K562 (cell line): ENCODE measurements at regions not wholly inside any gene's neighbourhood (a gene's known extent, or its start where the extent isn't known, plus 50 kb on each side); places are given as distances from the start of the nearest gene placed in this dataset.

Source experiments
- ATAC-seq: fragments of 200-7000 bp; cut with Tn5 transposase; 3 replicates; pipeline ENCODE4 v1.9.1; 2020; ENCODE audit warnings: moderate library complexity
- BruUV-seq: library from RNA; stranded (reverse); fragments of 400-500 nt; replicated peaks from 2 replicates; lab custom pipeline; 2021; lab: Mats Ljungman, UMichigan
- CTCF ChIA-PET: fragments of 300-600 bp; formaldehyde crosslinking; extraction: SDS; loops from one replicate; lab custom pipeline; 2021; ENCODE audit warnings: low intra/inter-chr PET ratio; lab: Yijun Ruan, JAX
- POLR2A ChIA-PET: fragments of 300-600, 350-650 bp; sonication (Branson Sonifier 250); formaldehyde crosslinking; extraction: SDS; loops from one replicate; lab custom pipeline; 2021; ENCODE audit warnings: antibody characterized with exemption, inconsistent platforms; lab: Yijun Ruan, JAX
- DNase-seq, 4 experiments: peaks; one replicate each; pipeline versions ENCODE4 v3.0.0 to v3.0.0-alpha.2; 2011 to 2018; ENCODE audit warnings: low spot score in 3 of 4, mixed read lengths in 3 of 4; ENCODE audit errors: extremely low read depth in 1 of 4
- FAIRE-seq: peaks from 2 replicates; lab custom pipeline; 2011; peaks lifted over from hg19 to GRCh38; lab: Jason Lieb, UNC
- H2AFZ ChIP-seq: 2 replicates; pipeline ENCODE4 v1.6.0; 2011; ENCODE audit warnings: low read depth, low read length, control low read depth, inconsistent platforms
- H3K27ac ChIP-seq: fragments of 200-600 bp; 3 replicates; pipeline ENCODE4 v1.8.0; 2011; ENCODE audit warnings: low read depth, mild to moderate bottlenecking, control low read depth, inconsistent platforms, low read length, moderate library complexity, mixed read lengths; ENCODE audit errors: extremely low read depth
- H3K27me3 ChIP-seq, 2 experiments: fragments of 300-600 bp in 1 of 2; 2 replicates in 1 of 2; 3 replicates in 1 of 2; pipeline versions ENCODE4 v1.6.0 to v1.8.0; 2011; ENCODE audit warnings: inconsistent platforms in 2 of 2, low read length in 2 of 2, mild to moderate bottlenecking in 1 of 2, mixed read lengths in 1 of 2, moderate library complexity in 1 of 2; ENCODE audit not compliant: control insufficient read depth in 2 of 2, insufficient read depth in 2 of 2
- H3K36me3 ChIP-seq: fragments of 300-600 bp; 3 replicates; pipeline ENCODE4 v1.8.0; 2011; ENCODE audit warnings: mild to moderate bottlenecking, low read length, inconsistent platforms; ENCODE audit not compliant: control insufficient read depth, insufficient read depth
- H3K4me1 ChIP-seq, 2 experiments: fragments of 200-600 bp in 1 of 2; replicated peaks in 1 of 2; 2 replicates in 1 of 2; 3 replicates in 1 of 2; pipeline versions ENCODE4 v1.5.1 to v1.8.0; 2011; ENCODE audit warnings: inconsistent platforms in 2 of 2, low read length in 2 of 2, mild to moderate bottlenecking in 1 of 2, mixed read lengths in 1 of 2, moderate library complexity in 1 of 2; ENCODE audit not compliant: control insufficient read depth in 2 of 2, insufficient read depth in 2 of 2
- H3K4me2 ChIP-seq: 2 replicates; pipeline ENCODE4 v1.6.1; 2011; ENCODE audit warnings: low read length, control low read depth, inconsistent platforms, mixed read lengths; ENCODE audit not compliant: insufficient read depth
- H3K4me3 ChIP-seq: fragments of 200-600 bp; sonication (generic), shearing (Covaris generic); 2 replicates; pipeline ENCODE4 v1.5.1; 2016; ENCODE audit warnings: control low read depth, inconsistent platforms
- H3K79me2 ChIP-seq: fragments of 200-600 bp; 3 replicates; pipeline ENCODE4 v1.8.0; 2011; ENCODE audit warnings: low read length, inconsistent platforms; ENCODE audit not compliant: control insufficient read depth, insufficient read depth
- H3K9ac ChIP-seq, 2 experiments: 2 replicates each; pipeline versions ENCODE4 v1.6.0 to v1.6.1; 2011; ENCODE audit warnings: low read depth in 2 of 2, low read length in 2 of 2, control low read depth in 1 of 2, inconsistent platforms in 1 of 2, mild to moderate bottlenecking in 1 of 2, mixed read lengths in 1 of 2; ENCODE audit not compliant: insufficient read depth in 1 of 2
- H3K9me1 ChIP-seq: one replicate; pipeline ENCODE4 v1.6.0; 2011; ENCODE audit warnings: inconsistent platforms, mild to moderate bottlenecking, low read length, moderate library complexity; ENCODE audit not compliant: control insufficient read depth, insufficient read depth
- H3K9me3 ChIP-seq: replicated peaks from 2 replicates; pipeline ENCODE4 v1.5.1; 2011; ENCODE audit warnings: low read depth, low read length, inconsistent platforms; ENCODE audit not compliant: control insufficient read depth, insufficient read depth
- H4K20me1 ChIP-seq: replicated peaks from 2 replicates; pipeline ENCODE4 v1.6.1; 2011; ENCODE audit warnings: low read length, inconsistent platforms, mixed read lengths; ENCODE audit not compliant: control insufficient read depth, insufficient read depth
- ARHGAP35 ChIP-seq: fragments of 450-650 bp; IDR thresholded peaks from 2 replicates; pipeline ENCODE4 v1.6.1; 2018; ENCODE audit not compliant: partially characterized antibody
- ELF2 ChIP-seq: fragments of 250-450 bp; sonication (Bioruptor Pico); IDR thresholded peaks from 2 replicates; pipeline ENCODE4 v1.5.0; 2021; ENCODE audit warnings: mild to moderate bottlenecking
- EP300 ChIP-seq: IDR thresholded peaks from 2 replicates; pipeline ENCODE4 v1.6.1; 2012; ENCODE audit warnings: low read length, improper control_type of control experiment
- GABPB2 ChIP-seq: fragments of 250-450 bp; sonication (Bioruptor Pico); conservative IDR thresholded peaks from 2 replicates; pipeline ENCODE4 v1.5.1; 2021; ENCODE audit warnings: mild to moderate bottlenecking
- HDAC1 ChIP-seq, 2 experiments: fragments of 450-650 bp; IDR thresholded peaks; 2 replicates each; pipeline ENCODE4 v1.6.1; 2016 to 2017; ENCODE audit warnings: inconsistent platforms in 1 of 2, mild to moderate bottlenecking in 1 of 2, moderate library complexity in 1 of 2
- HDAC6 ChIP-seq: IDR thresholded peaks from 2 replicates; pipeline ENCODE4 v1.6.1; 2012; ENCODE audit warnings: low read depth, mild to moderate bottlenecking, control low read depth, inconsistent platforms, low read length, moderate library complexity
- KLF10 ChIP-seq: fragments of 250-450 bp; sonication (Bioruptor Pico); IDR thresholded peaks from 2 replicates; pipeline ENCODE4 v1.6.1; 2021; ENCODE audit warnings: matching md5 sums
- KLF13 ChIP-seq: fragments of 450-650 bp; IDR thresholded peaks from 2 replicates; pipeline ENCODE4 v1.6.1; 2016; ENCODE audit warnings: missing genetic modification characterization, low read depth, mild to moderate bottlenecking, missing compliant biosample characterization, moderate library complexity, borderline replicate concordance
- MAFG ChIP-seq: fragments of 450-650 bp; conservative IDR thresholded peaks from 2 replicates; pipeline ENCODE4 v1.6.1; 2016; ENCODE audit warnings: missing genetic modification characterization, missing compliant biosample characterization
- NR3C1 ChIP-seq: sonication (generic); formaldehyde crosslinking; IDR thresholded peaks from 2 replicates; pipeline ENCODE4 v1.8.1; 2022; ENCODE audit warnings: missing genetic modification reagents
- PRMT5 ChIP-seq: sonication (generic); formaldehyde crosslinking; IDR thresholded peaks from 2 replicates; pipeline ENCODE4 v1.5.0; 2020; ENCODE audit warnings: missing genetic modification reagents
- RBFOX2 ChIP-seq: fragments of 200-400 bp; formaldehyde crosslinking; IDR thresholded peaks from 2 replicates; pipeline ENCODE4 v1.6.1; 2017; ENCODE audit warnings: low read depth, mild to moderate bottlenecking, low read length, moderate library complexity
- SMAD1 ChIP-seq: fragments of 150-350 bp; IDR thresholded peaks from 2 replicates; pipeline ENCODE4 v1.6.1; 2014; ENCODE audit warnings: low read length, low read depth; ENCODE audit not compliant: partially characterized antibody
- SUPT5H ChIP-seq: fragments of 450-650 bp; IDR thresholded peaks from 2 replicates; pipeline ENCODE4 v1.6.1; 2016
- ZNF311 ChIP-seq: fragments of 250-450 bp; sonication (Bioruptor Pico); IDR thresholded peaks from 2 replicates; pipeline ENCODE4 v1.4.0; 2020; ENCODE audit warnings: mild to moderate bottlenecking, moderate library complexity
- ZNF436 ChIP-seq: fragments of 250-450, 450-650 bp; sonication (Bioruptor Pico); formaldehyde crosslinking; IDR thresholded peaks from 2 replicates; pipeline ENCODE4 v1.7.0; 2020; ENCODE audit warnings: mild to moderate bottlenecking
- ZZZ3 ChIP-seq: fragments of 450-650 bp; IDR thresholded peaks from 2 replicates; pipeline ENCODE4 v1.6.1; 2016; ENCODE audit warnings: antibody characterized with exemption, mild to moderate bottlenecking, moderate library complexity
- WGBS: fragments of 100-300 bp; shearing (Covaris generic); methylation state at CpG from one replicate; pipeline ENCODE4 v1.1.6; 2016; ENCODE audit warnings: low coverage, mixed read lengths; ENCODE audit not compliant: insufficient coverage; ENCODE audit errors: missing lambda C conversion rate; 5-methylcytosine and 5-hydroxymethylcytosine counted together
- in situ Hi-C: fragments of 300-500 bp; cut with MboI; formaldehyde crosslinking; loops from 4 replicates; pipeline ENCODE4 v1.15.0; 2018; ENCODE audit warnings: inconsistent platforms, mixed read lengths
- intact Hi-C: fragments of 100-400 bp; cut with micrococcal nuclease; formaldehyde crosslinking; loops from 2 replicates; pipeline ENCODE4 v1.14.2; 2022
- TF ChIP-seq, protein P1 (sequence below): fragments of 250-450 bp; sonication (Bioruptor Pico); IDR thresholded peaks from 2 replicates; pipeline ENCODE4 v1.5.0; 2021; ENCODE audit warnings: mild to moderate bottlenecking, borderline replicate concordance
- TF ChIP-seq, protein P2 (sequence below): fragments of 250-450 bp; sonication (Bioruptor Pico); IDR thresholded peaks from 2 replicates; pipeline ENCODE4 v1.9.0; 2021; ENCODE audit warnings: mild to moderate bottlenecking, inconsistent platforms

DNA sequence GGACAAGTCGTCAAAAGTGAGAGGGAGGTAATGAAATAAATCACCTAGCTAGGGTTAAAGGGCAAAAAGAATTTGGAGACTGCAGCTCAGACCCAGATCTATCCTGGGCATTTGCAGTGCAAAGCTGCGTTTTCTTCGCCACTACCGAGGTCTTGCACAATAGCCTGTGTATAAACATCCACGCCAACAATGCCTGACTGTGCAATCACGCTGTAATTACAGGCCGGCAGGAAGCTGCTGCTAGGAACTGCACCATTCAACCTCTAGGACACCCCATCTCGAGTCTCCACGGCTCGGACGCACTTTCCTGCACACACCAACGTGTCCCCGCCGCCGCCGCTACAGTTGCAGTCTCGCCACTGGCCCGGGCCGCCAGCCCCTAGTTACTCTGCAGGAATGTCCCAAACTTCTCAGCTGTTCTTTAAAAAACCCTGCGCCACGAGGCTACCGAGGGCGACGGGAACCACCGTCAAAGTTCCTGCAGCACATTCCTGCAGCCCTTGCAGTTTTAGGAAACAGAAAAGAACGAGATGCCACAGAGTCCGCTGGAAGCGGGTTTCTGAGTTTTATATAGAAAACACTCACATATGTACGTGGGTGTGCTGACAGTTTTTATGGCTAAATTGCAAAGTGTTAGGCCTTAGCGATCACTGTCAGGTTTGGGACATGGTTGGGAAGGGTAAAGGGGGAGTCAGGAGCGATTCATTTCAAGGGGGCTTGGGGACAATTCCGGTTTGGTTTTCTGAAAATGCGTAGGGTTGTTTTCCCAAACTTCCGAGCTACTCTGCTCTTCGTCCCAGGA, 65.6 kb upstream of the PTGR2 start:
- peaks cover 43 to 49% of the 10 kb centered on the region in 2 experiments for H3K4me1 ChIP-seq
- peaks cover 66% of the 10 kb centered on the region for H3K79me2 ChIP-seq
- POLR2A ChIA-PET: interaction anchor here (0.6 to 6.5 kb wide), 17 partner anchors 9 to 824 kb away, joined by 3 to 41 read pairs (median 6); partner anchors contain the start of gene PTGR2
- TSS peak; percentile 68 for BruUV-seq
- H3K9ac ChIP-seq: peak overlapping the region; percentile 92 to 94
- peak; percentile 85 for ATAC-seq
- CTCF ChIA-PET: no interaction called here
- peak overlapping the region; percentile 70 for H3K4me3 ChIP-seq
- in situ Hi-C loops: no loop called here
- H2AFZ ChIP-seq: peak overlapping the region; percentile 84
- FAIRE-seq: peak; percentile 85
- intact Hi-C loops: loop anchor here (2.0 to 5.0 kb wide), 4 partner anchors 25 to 57 kb away; a partner anchor contains a TSS
- peak; percentile 46 to 77 (median 50) for DNase-seq
- H3K4me2 ChIP-seq: peak overlapping the region; percentile 90
- 1% methylated on average over 35 of the region's 35 CpGs for WGBS
- peak overlapping the region; percentile 97 for H3K27ac ChIP-seq
- H3K27me3 ChIP-seq: no peaks in the 10 kb centered on the region
- no peaks in the 10 kb centered on the region; the same call in 1 of the 2 replicates for H4K20me1 ChIP-seq
- H3K9me1 ChIP-seq: no peaks in the 10 kb centered on the region
- no peaks in the 10 kb centered on the region for H3K9me3 ChIP-seq
- peaks cover 4% of the 10 kb centered on the region; the same call in 1 of the 3 replicates for H3K36me3 ChIP-seq
- TF ChIP-seq ZNF311 (no peak), GABPB2 (no peak), KLF13 (no peak), HDAC1 (IDR thresholded peaks at IDR 0.05) (peak in 1 of 2 experiments; percentile 45; a peak in 1 of 4 replicates), HDAC6 (no peak), NR3C1 (CRISPR knock-in tag) (no peak), SUPT5H (0 out of 2 replicates have a peak, but pooled peaks have one; percentile 30), ZNF436 (CRISPR knock-in tag) (no peak), ELF2 (peak; percentile 58; the same call in 1 of the 2 replicates), SMAD1 (no peak), ARHGAP35 (no peak), RBFOX2 (peak; percentile 93), MAFG (tag) (0 out of 2 replicates have a peak, but pooled peaks have one; percentile 10), EP300 (peak; percentile 63), PRMT5 (no peak), ZZZ3 (no peak), KLF10 (CRISPR knock-in tag) (no peak)
- TF ChIP-seq, protein P1, sequence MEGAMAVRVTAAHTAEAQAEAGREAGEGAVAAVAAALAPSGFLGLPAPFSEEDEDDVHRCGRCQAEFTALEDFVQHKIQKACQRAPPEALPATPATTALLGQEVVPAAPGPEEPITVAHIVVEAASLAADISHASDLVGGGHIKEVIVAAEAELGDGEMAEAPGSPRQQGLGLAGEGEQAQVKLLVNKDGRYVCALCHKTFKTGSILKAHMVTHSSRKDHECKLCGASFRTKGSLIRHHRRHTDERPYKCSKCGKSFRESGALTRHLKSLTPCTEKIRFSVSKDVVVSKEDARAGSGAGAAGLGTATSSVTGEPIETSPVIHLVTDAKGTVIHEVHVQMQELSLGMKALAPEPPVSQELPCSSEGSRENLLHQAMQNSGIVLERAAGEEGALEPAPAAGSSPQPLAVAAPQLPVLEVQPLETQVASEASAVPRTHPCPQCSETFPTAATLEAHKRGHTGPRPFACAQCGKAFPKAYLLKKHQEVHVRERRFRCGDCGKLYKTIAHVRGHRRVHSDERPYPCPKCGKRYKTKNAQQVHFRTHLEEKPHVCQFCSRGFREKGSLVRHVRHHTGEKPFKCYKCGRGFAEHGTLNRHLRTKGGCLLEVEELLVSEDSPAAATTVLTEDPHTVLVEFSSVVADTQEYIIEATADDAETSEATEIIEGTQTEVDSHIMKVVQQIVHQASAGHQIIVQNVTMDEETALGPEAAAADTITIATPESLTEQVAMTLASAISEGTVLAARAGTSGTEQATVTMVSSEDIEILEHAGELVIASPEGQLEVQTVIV (CRISPR knock-in tag): no peak
- TF ChIP-seq, protein P2, sequence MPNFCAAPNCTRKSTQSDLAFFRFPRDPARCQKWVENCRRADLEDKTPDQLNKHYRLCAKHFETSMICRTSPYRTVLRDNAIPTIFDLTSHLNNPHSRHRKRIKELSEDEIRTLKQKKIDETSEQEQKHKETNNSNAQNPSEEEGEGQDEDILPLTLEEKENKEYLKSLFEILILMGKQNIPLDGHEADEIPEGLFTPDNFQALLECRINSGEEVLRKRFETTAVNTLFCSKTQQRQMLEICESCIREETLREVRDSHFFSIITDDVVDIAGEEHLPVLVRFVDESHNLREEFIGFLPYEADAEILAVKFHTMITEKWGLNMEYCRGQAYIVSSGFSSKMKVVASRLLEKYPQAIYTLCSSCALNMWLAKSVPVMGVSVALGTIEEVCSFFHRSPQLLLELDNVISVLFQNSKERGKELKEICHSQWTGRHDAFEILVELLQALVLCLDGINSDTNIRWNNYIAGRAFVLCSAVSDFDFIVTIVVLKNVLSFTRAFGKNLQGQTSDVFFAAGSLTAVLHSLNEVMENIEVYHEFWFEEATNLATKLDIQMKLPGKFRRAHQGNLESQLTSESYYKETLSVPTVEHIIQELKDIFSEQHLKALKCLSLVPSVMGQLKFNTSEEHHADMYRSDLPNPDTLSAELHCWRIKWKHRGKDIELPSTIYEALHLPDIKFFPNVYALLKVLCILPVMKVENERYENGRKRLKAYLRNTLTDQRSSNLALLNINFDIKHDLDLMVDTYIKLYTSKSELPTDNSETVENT (CRISPR knock-in tag): no peak
